ACC112 (cell line): ENCODE measurements at regions not wholly inside any gene's neighbourhood (a gene's known extent, or its start where the extent isn't known, plus 50 kb on each side); places are given as distances from the start of the nearest gene placed in this dataset.

Experiments used
- H2AFZ ChIP-seq: fragments of 200-600 bp; sonication (generic); one replicate; pipeline ENCODE4 v1.6.0; 2017; ENCODE audit warnings: antibody characterized with exemption, low read length; ENCODE audit not compliant: unreplicated experiment
- H3K27ac ChIP-seq: fragments of 200-600 bp; sonication (generic); 2 replicates; pipeline ENCODE4 v1.5.1; 2014; ENCODE audit warnings: low read depth, mild to moderate bottlenecking, antibody characterized with exemption, low read length, moderate library complexity
- H3K27me3 ChIP-seq: fragments of 200-600 bp; sonication (generic); 2 replicates; pipeline ENCODE4 v1.6.1; 2014; ENCODE audit warnings: mild to moderate bottlenecking, antibody characterized with exemption, low read length, moderate library complexity, mixed read lengths; ENCODE audit not compliant: insufficient read depth
- H3K36me3 ChIP-seq: fragments of 200-600 bp; sonication (generic); 2 replicates; pipeline ENCODE4 v1.6.1; 2016; ENCODE audit warnings: mild to moderate bottlenecking, antibody characterized with exemption, low read length, moderate library complexity, mixed read lengths; ENCODE audit not compliant: insufficient read depth
- H3K4me1 ChIP-seq: fragments of 200-600 bp; sonication (generic); one replicate; pipeline ENCODE4 v1.6.1; 2016; ENCODE audit warnings: low read length, mixed read lengths; ENCODE audit not compliant: insufficient read depth, unreplicated experiment, control insufficient read depth
- H3K4me3 ChIP-seq: fragments of 200-600 bp; sonication (generic); 2 replicates; pipeline ENCODE4 v1.5.1; 2014; ENCODE audit warnings: mild to moderate bottlenecking, low read depth, low read length
- H3K79me2 ChIP-seq: fragments of 200-600 bp; sonication (generic); one replicate; pipeline ENCODE4 v1.6.0; 2016; ENCODE audit warnings: low read length; ENCODE audit not compliant: control insufficient read depth, unreplicated experiment, insufficient read depth

- Histone ChIP-seq H2AFZ (no peak overlapping the region), H3K4me1 (no peaks in the 10 kb centered on the region), H3K27me3 (no peaks in the 10 kb centered on the region), H3K27ac (no peak overlapping the region), H3K36me3 (no peaks in the 10 kb centered on the region), H3K4me3 (no peak overlapping the region), H3K79me2 (no peaks in the 10 kb centered on the region)
These were observed 63.7 kb downstream of the GPR6 start for GRCh38 chr6:110041830-110042229.

GRCh38 chr6:110042670-110043296, 64.7 kb downstream of the GPR6 start:
- H3K4me1 ChIP-seq = no peaks in the 10 kb centered on the region
- no peak overlapping the region for H3K4me3 ChIP-seq
- H3K27ac ChIP-seq = no peak overlapping the region
- H3K27me3 ChIP-seq = peaks cover 3% of the 10 kb centered on the region; the same call in 1 of the 2 replicates
- no peaks in the 10 kb centered on the region for H3K79me2 ChIP-seq
- H2AFZ ChIP-seq = no peak overlapping the region
- H3K36me3 ChIP-seq = no peaks in the 10 kb centered on the region

- H3K4me3 ChIP-seq = no peak overlapping the region
- H3K36me3 ChIP-seq = no peaks in the 10 kb centered on the region
- H2AFZ ChIP-seq = no peak overlapping the region
These were observed 65.4 kb downstream of the GPR6 start for GRCh38 chr6:110043366-110043994.

GRCh38 chr6:110044096-110044495, 66.0 kb downstream of the GPR6 start:
- Histone ChIP-seq H3K4me1 (no peaks in the 10 kb centered on the region), H3K79me2 (no peaks in the 10 kb centered on the region), H3K4me3 (no peak overlapping the region), H3K27me3 (peaks cover 16% of the 10 kb centered on the region), H3K27ac (no peak overlapping the region), H3K36me3 (no peaks in the 10 kb centered on the region), H2AFZ (no peak overlapping the region)

More at GRCh38 chr6:110043366-110043994, 65.4 kb downstream of the GPR6 start:
- peaks cover 10% of the 10 kb centered on the region for H3K27me3 ChIP-seq
- H3K27ac ChIP-seq = no peak overlapping the region
- H3K4me1 ChIP-seq = no peaks in the 10 kb centered on the region
- H3K79me2 ChIP-seq = no peaks in the 10 kb centered on the region

GRCh38 chr6:110044622-110045021, 66.5 kb downstream of the GPR6 start:
- H2AFZ ChIP-seq = no peak overlapping the region
- no peaks in the 10 kb centered on the region for H3K79me2 ChIP-seq
- H3K4me3 ChIP-seq = no peak overlapping the region
- peaks cover 22% of the 10 kb centered on the region for H3K27me3 ChIP-seq
- no peaks in the 10 kb centered on the region for H3K4me1 ChIP-seq
- no peak overlapping the region for H3K27ac ChIP-seq
- H3K36me3 ChIP-seq = no peaks in the 10 kb centered on the region

- Histone ChIP-seq H3K4me3 (no peak overlapping the region), H3K36me3 (no peaks in the 10 kb centered on the region), H3K27me3 (peaks cover 49% of the 10 kb centered on the region), H3K4me1 (no peaks in the 10 kb centered on the region), H3K27ac (no peak overlapping the region), H3K79me2 (no peaks in the 10 kb centered on the region), H2AFZ (no peak overlapping the region)
These were observed 70.2 kb downstream of the GPR6 start for GRCh38 chr6:110048221-110048875.

GRCh38 chr6:110049696-110050439, 71.8 kb downstream of the GPR6 start:
- no peaks in the 10 kb centered on the region for H3K4me1 ChIP-seq
- H3K27ac ChIP-seq = no peak overlapping the region
- no peaks in the 10 kb centered on the region for H3K36me3 ChIP-seq
- peaks cover 55% of the 10 kb centered on the region for H3K27me3 ChIP-seq
- H2AFZ ChIP-seq = no peak overlapping the region
- no peak overlapping the region for H3K4me3 ChIP-seq
- no peaks in the 10 kb centered on the region for H3K79me2 ChIP-seq
